ENCODE measurements at regions not wholly inside any gene's neighbourhood (a gene's known extent, or its start where the extent isn't known, plus 50 kb on each side); places are given as distances from the start of the nearest gene placed in this dataset.
A peak's percentile ranks its signal among the peaks of the same experiment; 100 is the strongest.
"Not testable (repeated sequence)": the region's sequence is repeated elsewhere in the genome, so short reads cannot be mapped to it uniquely, and the experiment has no call there.

DNA sequence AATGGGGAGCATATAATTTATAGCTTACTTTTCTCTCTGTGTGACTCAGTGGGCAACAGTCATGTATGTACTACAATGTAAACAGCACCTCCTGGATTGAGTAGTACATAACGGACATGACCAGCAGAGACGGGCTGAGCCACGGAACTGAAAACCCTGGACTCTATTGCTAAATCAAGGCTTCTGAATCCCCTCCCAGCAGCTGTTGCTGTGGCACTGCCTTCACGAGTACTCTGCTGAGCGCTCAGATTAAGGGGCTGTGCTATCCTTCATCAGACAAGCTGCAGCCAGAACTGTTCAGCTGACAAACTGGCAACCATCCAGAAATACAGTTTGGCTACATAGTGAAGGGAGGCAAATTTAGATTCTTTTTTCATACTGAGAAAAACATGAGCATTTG is 131.3 kb upstream of the CCDC180 start:
- Histone ChIP-seq H3K4me2 (ENCODE audit: low read length) (no peak overlapping the region), H2BK5ac (ENCODE audit: low read depth, low read length, poor library complexity) (no peak overlapping the region), H3K14ac (ENCODE audit: low read length) (no peak overlapping the region), H3K4ac (ENCODE audit: low read depth, low read length) (no peak overlapping the region), H4K12ac (ENCODE audit: low read depth, low read length) (no peak overlapping the region), H3K23ac (ENCODE audit: low read length) (no peak overlapping the region), H3K18ac (ENCODE audit: low read length) (no peak overlapping the region), H4K91ac (ENCODE audit: low read depth, low read length) (no peak overlapping the region), H3K36me3 (ENCODE audit: control insufficient read depth in 1 of 2, insufficient read depth in 2 of 2, low read length in 2 of 2) (no peaks in the 10 kb centered on the region), H3K79me1 (ENCODE audit: low read length) (no peaks in the 10 kb centered on the region), H2BK120ac (ENCODE audit: insufficient read depth, low read length, poor library complexity) (no peak overlapping the region), H3K4me3 (ENCODE audit: low read depth, low read length) (no peak overlapping the region), H2AK5ac (ENCODE audit: low read length) (no peak overlapping the region), H3K9me3 (ENCODE audit: insufficient read depth, low read depth, low read length) (no peaks in the 10 kb centered on the region), H3K79me2 (ENCODE audit: control insufficient read depth, insufficient read depth, low read length, poor library complexity) (no peaks in the 10 kb centered on the region), H2BK12ac (ENCODE audit: low read length) (no peak overlapping the region), H4K8ac (ENCODE audit: low read depth, low read length) (no peak overlapping the region), H3K27me3 (ENCODE audit: insufficient read depth, low read length) (no peaks in the 10 kb centered on the region), H2AFZ (ENCODE audit: insufficient read depth, low read length, poor library complexity) (no peak overlapping the region), H3K4me1 (ENCODE audit: control insufficient read depth in 1 of 2, insufficient read depth in 2 of 2, low read length in 2 of 2) (no peaks in the 10 kb centered on the region), H3K9ac (ENCODE audit: low read length) (no peak overlapping the region), H3K27ac (ENCODE audit: low read depth, low read length) (no peak overlapping the region)
- WGBS (ENCODE audit: extremely low coverage, insufficient coverage, insufficient read length): no CpG with 5 or more reads among the region's 5 CpGs
- no peak for DNase-seq

DNA sequence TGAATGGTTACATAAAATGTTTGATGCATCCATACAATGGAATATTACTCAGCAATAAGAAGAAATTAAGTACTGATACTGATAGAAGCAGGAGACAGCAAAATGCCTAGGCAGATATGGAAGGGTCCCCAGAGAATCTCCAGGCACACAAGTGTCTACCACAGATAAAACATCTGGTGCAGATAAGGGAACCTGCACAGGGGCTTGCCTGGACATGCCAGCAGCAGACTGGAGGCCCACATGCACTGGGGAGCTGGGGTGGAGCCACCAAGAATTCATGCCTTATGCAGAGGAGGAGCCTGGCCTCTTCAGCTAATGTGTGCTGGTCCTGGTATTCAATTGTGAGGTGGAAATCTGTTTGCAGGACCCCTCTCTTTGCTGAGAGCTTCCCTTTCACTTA is 129.2 kb upstream of the CTSV start:
- H4K12ac ChIP-seq (ENCODE audit: low read depth, low read length); H3K79me1 ChIP-seq (ENCODE audit: low read length); H3K27me3 ChIP-seq (ENCODE audit: insufficient read depth, low read length); H3K18ac ChIP-seq (ENCODE audit: low read length); H3K79me2 ChIP-seq (ENCODE audit: control insufficient read depth, insufficient read depth, low read length, poor library complexity); H3K9ac ChIP-seq (ENCODE audit: low read length); DNase-seq; H4K8ac ChIP-seq (ENCODE audit: low read depth, low read length); H3K4me1 ChIP-seq (ENCODE audit: control insufficient read depth in 1 of 2, insufficient read depth in 2 of 2, low read length in 2 of 2); H3K4ac ChIP-seq (ENCODE audit: low read depth, low read length); H2AFZ ChIP-seq (ENCODE audit: insufficient read depth, low read length, poor library complexity); H3K4me2 ChIP-seq (ENCODE audit: low read length); H3K9me3 ChIP-seq (ENCODE audit: insufficient read depth, low read depth, low read length); H3K36me3 ChIP-seq (ENCODE audit: control insufficient read depth in 1 of 2, insufficient read depth in 2 of 2, low read length in 2 of 2); H4K91ac ChIP-seq (ENCODE audit: low read depth, low read length); H3K14ac ChIP-seq (ENCODE audit: low read length); H2AK5ac ChIP-seq (ENCODE audit: low read length); H3K4me3 ChIP-seq (ENCODE audit: low read depth, low read length); H3K23ac ChIP-seq (ENCODE audit: low read length); H2BK12ac ChIP-seq (ENCODE audit: low read length); H2BK120ac ChIP-seq (ENCODE audit: insufficient read depth, low read length, poor library complexity); H3K27ac ChIP-seq (ENCODE audit: low read depth, low read length): not testable (repeated sequence)
- peak overlapping the region; percentile 31 for H2BK5ac ChIP-seq (ENCODE audit: low read depth, low read length, poor library complexity)

DNA sequence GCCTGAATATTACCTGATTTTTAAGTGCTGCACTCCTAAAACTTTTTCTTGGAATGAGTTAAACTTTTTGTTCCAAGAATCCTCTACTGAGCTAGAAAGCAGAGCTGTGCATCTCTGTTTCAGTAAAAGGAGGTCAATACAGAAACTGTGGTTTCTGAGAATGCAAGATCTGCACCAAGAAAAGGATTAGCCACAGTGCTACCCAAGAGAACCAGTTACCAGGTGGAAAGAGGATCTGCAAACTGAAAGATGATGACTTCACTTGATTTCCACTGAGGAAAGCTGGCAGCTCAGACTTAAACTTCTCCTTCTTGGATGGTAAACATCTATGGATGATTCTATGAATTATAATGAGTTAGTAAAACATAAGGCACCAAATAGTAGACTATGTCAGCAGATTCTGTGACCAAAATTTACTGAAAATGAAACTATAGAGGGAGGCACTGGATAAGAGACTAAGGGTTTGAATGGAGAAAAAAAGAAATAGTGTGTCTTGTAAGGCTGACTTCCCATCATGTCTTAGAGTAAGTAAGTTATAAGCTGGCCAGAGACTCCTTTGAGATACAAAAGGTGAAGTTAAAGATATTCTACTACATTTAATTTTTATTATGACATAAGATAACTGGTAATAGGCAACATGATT is 127.7 kb upstream of the CTSV start:
- not testable (repeated sequence) for H2BK120ac ChIP-seq (ENCODE audit: insufficient read depth, low read length, poor library complexity); H3K9me3 ChIP-seq (ENCODE audit: insufficient read depth, low read depth, low read length); H3K4me2 ChIP-seq (ENCODE audit: low read length); H4K8ac ChIP-seq (ENCODE audit: low read depth, low read length); H2AFZ ChIP-seq (ENCODE audit: insufficient read depth, low read length, poor library complexity); H3K23ac ChIP-seq (ENCODE audit: low read length); H3K4ac ChIP-seq (ENCODE audit: low read depth, low read length); H3K14ac ChIP-seq (ENCODE audit: low read length); DNase-seq; H3K79me2 ChIP-seq (ENCODE audit: control insufficient read depth, insufficient read depth, low read length, poor library complexity); H2BK12ac ChIP-seq (ENCODE audit: low read length); H4K12ac ChIP-seq (ENCODE audit: low read depth, low read length); H3K79me1 ChIP-seq (ENCODE audit: low read length); H3K18ac ChIP-seq (ENCODE audit: low read length); H3K4me1 ChIP-seq (ENCODE audit: control insufficient read depth in 1 of 2, insufficient read depth in 2 of 2, low read length in 2 of 2); H3K36me3 ChIP-seq (ENCODE audit: control insufficient read depth in 1 of 2, insufficient read depth in 2 of 2, low read length in 2 of 2); H2BK5ac ChIP-seq (ENCODE audit: low read depth, low read length, poor library complexity); H3K9ac ChIP-seq (ENCODE audit: low read length); H3K4me3 ChIP-seq (ENCODE audit: low read depth, low read length); H4K91ac ChIP-seq (ENCODE audit: low read depth, low read length); H3K27me3 ChIP-seq (ENCODE audit: insufficient read depth, low read length); H2AK5ac ChIP-seq (ENCODE audit: low read length); H3K27ac ChIP-seq (ENCODE audit: low read depth, low read length)

DNA sequence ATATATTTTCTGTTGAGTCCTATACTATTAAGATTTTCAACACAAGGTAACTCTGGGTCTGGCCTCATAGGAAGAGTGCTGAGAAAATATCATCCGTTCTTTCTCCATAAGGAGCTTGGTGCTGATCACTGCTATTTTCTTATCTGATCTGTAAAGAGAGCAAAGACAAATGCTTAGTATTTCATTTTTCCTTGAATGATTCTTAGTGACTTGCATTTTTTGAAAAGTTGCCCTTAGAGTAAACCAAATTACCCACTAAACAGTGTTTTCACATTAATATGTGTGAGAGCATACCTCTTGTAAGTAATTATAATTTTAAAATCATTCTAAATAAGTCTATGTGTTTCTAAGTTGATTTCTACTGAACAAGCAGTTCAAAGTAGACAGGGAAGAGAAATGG is 121.3 kb upstream of the CTSV start:
- H3K79me1 ChIP-seq (ENCODE audit: low read length): no peaks in the 10 kb centered on the region
- no peak overlapping the region for H2AK5ac ChIP-seq (ENCODE audit: low read length)
- no peak overlapping the region for H3K14ac ChIP-seq (ENCODE audit: low read length)
- H3K79me2 ChIP-seq (ENCODE audit: control insufficient read depth, insufficient read depth, low read length, poor library complexity): no peaks in the 10 kb centered on the region
- no CpG with 5 or more reads among the region's 1 CpG for WGBS (ENCODE audit: extremely low coverage, insufficient coverage, insufficient read length)
- no peaks in the 10 kb centered on the region for H3K4me1 ChIP-seq (ENCODE audit: control insufficient read depth in 1 of 2, insufficient read depth in 2 of 2, low read length in 2 of 2)
- H3K23ac ChIP-seq (ENCODE audit: low read length): no peak overlapping the region
- H2BK5ac ChIP-seq (ENCODE audit: low read depth, low read length, poor library complexity): no peak overlapping the region
- H2AFZ ChIP-seq (ENCODE audit: insufficient read depth, low read length, poor library complexity): no peak overlapping the region
- H3K27me3 ChIP-seq (ENCODE audit: insufficient read depth, low read length): no peaks in the 10 kb centered on the region
- H3K9ac ChIP-seq (ENCODE audit: low read length): no peak overlapping the region
- H4K12ac ChIP-seq (ENCODE audit: low read depth, low read length): no peak overlapping the region
- H2BK120ac ChIP-seq (ENCODE audit: insufficient read depth, low read length, poor library complexity): no peak overlapping the region
- H3K4me3 ChIP-seq (ENCODE audit: low read depth, low read length): no peak overlapping the region
- no peak for DNase-seq
- H2BK12ac ChIP-seq (ENCODE audit: low read length): no peak overlapping the region
- no peak overlapping the region for H3K4ac ChIP-seq (ENCODE audit: low read depth, low read length)
- H4K8ac ChIP-seq (ENCODE audit: low read depth, low read length): no peak overlapping the region
- H3K9me3 ChIP-seq (ENCODE audit: insufficient read depth, low read depth, low read length): no peaks in the 10 kb centered on the region
- H3K27ac ChIP-seq (ENCODE audit: low read depth, low read length): no peak overlapping the region
- H3K36me3 ChIP-seq (ENCODE audit: control insufficient read depth in 1 of 2, insufficient read depth in 2 of 2, low read length in 2 of 2): no peaks in the 10 kb centered on the region
- H3K18ac ChIP-seq (ENCODE audit: low read length): no peak overlapping the region
- no peak overlapping the region for H4K91ac ChIP-seq (ENCODE audit: low read depth, low read length)
- no peak overlapping the region for H3K4me2 ChIP-seq (ENCODE audit: low read length)

Data from trophoblast cell (in vitro differentiated cells and primary cell).